Keratinocyte (primary cell): ENCODE measurements at regions not wholly inside any gene's neighbourhood (a gene's known extent, or its start where the extent isn't known, plus 50 kb on each side); places are given as distances from the start of the nearest gene placed in this dataset.

Experiments used
- DNase-seq: peaks from one replicate; pipeline ENCODE4 v3.0.0-alpha.2; 2011; ENCODE audit warnings: low read depth, missing footprints, low spot score
- FAIRE-seq: peaks from 2 replicates; lab custom pipeline; 2011; peaks lifted over from hg19 to GRCh38; lab: Jason Lieb, UNC
- H2AFZ ChIP-seq: 2 replicates; pipeline ENCODE4 v1.6.0; 2012; ENCODE audit warnings: low read length, control low read depth, inconsistent platforms; ENCODE audit not compliant: control insufficient read depth
- H3K27ac ChIP-seq: 2 replicates; pipeline ENCODE4 v1.5.1; 2011; ENCODE audit warnings: low read length; ENCODE audit not compliant: control insufficient read depth, insufficient read depth
- H3K27me3 ChIP-seq: 3 replicates; pipeline ENCODE4 v1.6.0; 2011; ENCODE audit warnings: low read length; ENCODE audit not compliant: control insufficient read depth, insufficient read depth; ENCODE audit errors: extremely low read depth
- H3K36me3 ChIP-seq, 2 experiments: 2 replicates in 1 of 2; 3 replicates in 1 of 2; pipeline ENCODE4 v1.5.1; 2011; ENCODE audit warnings: low read length in 2 of 2, mild to moderate bottlenecking in 1 of 2; ENCODE audit not compliant: control insufficient read depth in 2 of 2, insufficient read depth in 2 of 2; ENCODE audit errors: extremely low read depth in 1 of 2
- H3K4me1 ChIP-seq: 3 replicates; pipeline ENCODE4 v1.5.1; 2011; ENCODE audit warnings: low read length; ENCODE audit not compliant: control insufficient read depth, insufficient read depth; ENCODE audit errors: extremely low read depth
- H3K4me2 ChIP-seq: 3 replicates; pipeline ENCODE4 v1.6.0; 2011; ENCODE audit warnings: low read depth, low read length; ENCODE audit not compliant: control insufficient read depth, insufficient read depth; ENCODE audit errors: extremely low read depth
- H3K4me3 ChIP-seq, 3 experiments: fragments of 200-600 bp in 1 of 3; sonication (generic) in 1 of 3; 2 replicates in 2 of 3; 3 replicates in 1 of 3; pipeline ENCODE4 v1.5.1; 2011 to 2016; ENCODE audit warnings: low read length in 3 of 3, mild to moderate bottlenecking in 3 of 3, control low read depth in 2 of 3, inconsistent platforms in 1 of 3, low read depth in 1 of 3, mixed read lengths in 1 of 3, mixed run types in 1 of 3, moderate library complexity in 1 of 3; ENCODE audit not compliant: control insufficient read depth in 2 of 3, insufficient read depth in 2 of 3; ENCODE audit errors: extremely low read depth in 1 of 3
- H3K79me2 ChIP-seq: 2 replicates; pipeline ENCODE4 v1.6.0; 2012; ENCODE audit warnings: low read length; ENCODE audit not compliant: control insufficient read depth, insufficient read depth
- H3K9ac ChIP-seq: 3 replicates; pipeline ENCODE4 v1.6.0; 2011; ENCODE audit warnings: low read length; ENCODE audit not compliant: control insufficient read depth, insufficient read depth; ENCODE audit errors: extremely low read depth
- H3K9me1 ChIP-seq: 3 replicates; pipeline ENCODE4 v1.6.0; 2011; ENCODE audit warnings: low read length; ENCODE audit not compliant: control insufficient read depth, insufficient read depth; ENCODE audit errors: extremely low read depth
- H3K9me3 ChIP-seq: 2 replicates; pipeline ENCODE4 v1.5.1; 2012; ENCODE audit warnings: low read depth, low read length; ENCODE audit not compliant: control insufficient read depth
- H4K20me1 ChIP-seq: 3 replicates; pipeline ENCODE4 v1.6.0; 2011; ENCODE audit warnings: low read length; ENCODE audit not compliant: control insufficient read depth, insufficient read depth; ENCODE audit errors: extremely low read depth
- CTCF ChIP-seq, 3 experiments: IDR thresholded peaks in 1 of 3; conservative IDR thresholded peaks in 1 of 3; optimal IDR thresholded peaks in 1 of 3; 2 replicates in 2 of 3; 3 replicates in 1 of 3; pipeline versions ENCODE3 to v1.5.1; 2011; ENCODE audit warnings: low read length in 3 of 3, mild to moderate bottlenecking in 3 of 3, moderate library complexity in 2 of 3, control low read depth in 1 of 3, inconsistent platforms in 1 of 3; ENCODE audit not compliant: insufficient read depth in 2 of 3; ENCODE audit errors: extremely low read depth in 1 of 3
- EZH2 ChIP-seq: IDR thresholded peaks from one replicate; pipeline ENCODE4 v1.6.1; 2012; ENCODE audit warnings: inconsistent platforms, mild to moderate bottlenecking, low read length, moderate library complexity
- dilution Hi-C: fragments of 300-500 bp; cut with MboI; formaldehyde crosslinking; loops from one replicate; pipeline ENCODE4 v1.7.0; 2020; ENCODE audit warnings: low sequenced_read_pairs; ENCODE audit not compliant: extremely low pct_ligation_motif_present

GRCh38 chr6:43974643-43975230, 152.5 kb downstream of the MRPL14 start:
- dilution Hi-C loops, result no loop called here
- no peak overlapping the region for H3K4me3 ChIP-seq

GRCh38 chr6:43973357-43973756, 153.9 kb downstream of the MRPL14 start:
- no peak for DNase-seq
- H2AFZ ChIP-seq, result no peak overlapping the region
- H3K27me3 ChIP-seq, result no peaks in the 10 kb centered on the region
- no peak overlapping the region for H3K9ac ChIP-seq
- H3K9me1 ChIP-seq, result no peaks in the 10 kb centered on the region
- no peaks in the 10 kb centered on the region for H4K20me1 ChIP-seq
- peaks cover 47% of the 10 kb centered on the region for H3K4me1 ChIP-seq
- H3K36me3 ChIP-seq, result no peaks in the 10 kb centered on the region
- H3K79me2 ChIP-seq, result no peaks in the 10 kb centered on the region
- H3K4me2 ChIP-seq, result no peak overlapping the region
- no peak overlapping the region for H3K4me3 ChIP-seq
- TF ChIP-seq EZH2, result no peak
- H3K27ac ChIP-seq, result no peak overlapping the region
- dilution Hi-C loops, result no loop called here
- FAIRE-seq, result peak; percentile 86
- no peaks in the 10 kb centered on the region for H3K9me3 ChIP-seq

More at GRCh38 chr6:43974643-43975230, 152.5 kb downstream of the MRPL14 start:
- H3K9ac ChIP-seq, result no peak overlapping the region
- no peaks in the 10 kb centered on the region for H3K9me3 ChIP-seq
- H3K27me3 ChIP-seq, result no peaks in the 10 kb centered on the region
- H2AFZ ChIP-seq, result no peak overlapping the region
- H3K9me1 ChIP-seq, result no peaks in the 10 kb centered on the region
- no peak for FAIRE-seq
- H3K4me2 ChIP-seq, result peak overlapping the region; percentile 14
- no peak for DNase-seq
- peaks cover 47% of the 10 kb centered on the region for H3K4me1 ChIP-seq
- H3K27ac ChIP-seq, result no peak overlapping the region
- no peaks in the 10 kb centered on the region for H4K20me1 ChIP-seq
- H3K79me2 ChIP-seq, result no peaks in the 10 kb centered on the region
- H3K36me3 ChIP-seq, result no peaks in the 10 kb centered on the region
- TF ChIP-seq EZH2 (no peak), CTCF (optimal IDR thresholded peaks at IDR 0.05 in 1 of 3, IDR thresholded peaks at IDR 0.05 in 1 of 3, conservative IDR thresholded peaks at IDR 0.05 in 1 of 3; ENCODE audit: extremely low read depth in 1 of 3, insufficient read depth in 2 of 3, low read length in 3 of 3) (no peak)

GRCh38 chr6:43972913-43973300, 154.3 kb downstream of the MRPL14 start:
- Histone ChIP-seq H3K9me1 (no peaks in the 10 kb centered on the region), H3K79me2 (no peaks in the 10 kb centered on the region), H3K27ac (peak overlapping the region; percentile 0), H3K9me3 (no peaks in the 10 kb centered on the region), H3K4me2 (peak overlapping the region; percentile 62), H2AFZ (no peak overlapping the region), H4K20me1 (no peaks in the 10 kb centered on the region), H3K4me3 (peak overlapping the region in 1 of 3 experiments; percentile 5), H3K4me1 (peaks cover 44% of the 10 kb centered on the region), H3K36me3 (no peaks in the 10 kb centered on the region), H3K9ac (no peak overlapping the region), H3K27me3 (no peaks in the 10 kb centered on the region)
- FAIRE-seq (no peak), DNase-seq (no peak)
- dilution Hi-C loops, result no loop called here
- TF ChIP-seq CTCF (optimal IDR thresholded peaks at IDR 0.05 in 1 of 3, IDR thresholded peaks at IDR 0.05 in 1 of 3, conservative IDR thresholded peaks at IDR 0.05 in 1 of 3; ENCODE audit: extremely low read depth in 1 of 3, insufficient read depth in 2 of 3, low read length in 3 of 3), result no peak
- TF ChIP-seq EZH2, result no peak
